NCI-H2196 (cell line): ENCODE measurements at regions not wholly inside any gene's neighbourhood (a gene's known extent, or its start where the extent isn't known, plus 50 kb on each side); places are given as distances from the start of the nearest gene placed in this dataset.
A peak's percentile ranks its signal among the peaks of the same experiment; 100 is the strongest.

ENCODE experiments used
- DNase-seq: peaks from one replicate; lab custom pipeline; 2025; ENCODE audit not compliant: unreplicated experiment; lab: John Stamatoyannopoulos, UW

DNA sequence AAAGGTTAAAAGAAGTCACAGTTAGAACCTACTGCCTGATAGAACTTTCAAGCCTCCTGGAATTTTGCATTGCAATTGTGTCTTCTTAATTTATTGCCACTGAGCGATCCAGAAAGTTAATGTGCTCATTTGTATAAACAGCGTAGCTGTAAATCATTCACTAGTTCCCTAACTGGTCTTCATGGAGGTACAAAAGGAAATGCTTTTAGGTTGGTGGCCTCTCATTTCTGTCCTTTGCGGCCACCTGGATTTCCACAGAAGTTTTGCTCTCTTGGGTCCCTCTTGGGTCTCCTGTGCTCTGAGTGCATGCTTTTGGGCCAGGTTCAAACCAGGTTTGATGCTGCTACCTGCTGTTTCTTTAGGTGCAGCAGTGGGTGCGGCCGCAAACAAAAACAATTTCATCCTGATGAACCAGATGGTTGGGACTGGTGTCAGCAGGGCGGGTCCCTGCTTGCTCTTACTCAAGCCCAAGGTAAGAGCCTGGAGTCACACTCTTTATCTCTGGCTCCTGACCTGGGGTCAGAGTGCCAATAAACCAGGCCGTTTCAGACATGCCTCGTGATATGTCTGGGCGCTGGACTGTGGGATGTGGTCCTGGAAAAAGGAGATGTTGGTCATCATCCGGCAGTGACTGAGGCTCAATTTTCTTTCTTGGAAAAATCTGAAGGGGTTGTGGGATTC, 270.1 kb downstream of the PTTG2 start:
- no peak for DNase-seq

DNA sequence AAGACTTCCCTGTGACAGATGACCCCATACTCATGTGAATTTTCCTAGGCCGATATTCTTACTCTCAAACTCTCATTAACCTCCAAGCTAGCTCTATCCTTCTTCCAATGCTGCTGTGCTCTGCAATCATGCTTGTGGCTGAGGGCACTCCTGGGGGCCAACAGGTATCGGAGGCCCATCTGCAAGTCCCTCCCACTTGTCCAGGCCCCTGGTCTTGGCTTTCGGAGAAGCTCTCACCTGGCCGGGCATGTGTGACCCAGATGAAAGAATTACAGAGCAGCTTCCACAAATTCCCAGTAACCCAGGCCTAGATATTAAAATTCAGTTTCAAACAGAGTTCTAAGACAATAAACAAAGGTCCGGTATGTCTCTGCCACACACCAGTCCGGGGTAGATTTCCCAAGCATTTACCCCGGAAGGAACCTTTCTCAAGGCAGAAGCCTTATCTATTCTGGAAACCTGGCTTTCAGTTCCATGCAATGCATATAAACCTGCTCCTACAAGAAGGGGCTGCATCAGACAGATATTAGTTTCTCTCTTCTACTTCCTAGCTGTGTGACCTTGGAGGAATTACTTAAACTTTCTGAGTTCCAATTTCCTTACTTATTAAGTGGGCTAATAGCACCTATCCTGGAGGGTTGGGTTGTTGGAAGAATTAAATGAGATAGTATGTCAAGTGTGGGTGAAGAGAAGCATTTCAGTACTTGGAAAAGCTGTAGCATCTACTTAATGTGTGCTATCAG, 270.8 kb downstream of the PTTG2 start:
- DNase-seq: no peak

DNA sequence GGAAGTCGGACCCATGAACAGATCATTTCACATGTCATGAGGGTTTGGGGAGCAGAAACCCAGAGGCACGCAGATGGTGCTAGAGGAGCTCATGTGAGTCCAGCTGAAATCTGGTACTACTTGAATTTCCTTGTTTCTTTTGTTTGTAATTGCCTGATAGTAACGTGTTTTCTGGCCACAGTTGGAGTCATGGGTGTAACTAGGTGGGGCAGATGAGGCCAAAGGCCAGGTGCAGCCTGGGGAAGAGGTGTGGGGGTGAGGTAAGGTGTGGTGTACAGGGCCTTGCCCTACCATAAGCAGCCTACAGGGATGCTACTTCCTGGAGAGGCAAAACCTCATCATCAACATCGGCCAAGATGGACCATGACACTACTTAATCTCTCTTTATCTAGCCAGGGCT, 271.4 kb downstream of the PTTG2 start:
- no peak for DNase-seq

DNA sequence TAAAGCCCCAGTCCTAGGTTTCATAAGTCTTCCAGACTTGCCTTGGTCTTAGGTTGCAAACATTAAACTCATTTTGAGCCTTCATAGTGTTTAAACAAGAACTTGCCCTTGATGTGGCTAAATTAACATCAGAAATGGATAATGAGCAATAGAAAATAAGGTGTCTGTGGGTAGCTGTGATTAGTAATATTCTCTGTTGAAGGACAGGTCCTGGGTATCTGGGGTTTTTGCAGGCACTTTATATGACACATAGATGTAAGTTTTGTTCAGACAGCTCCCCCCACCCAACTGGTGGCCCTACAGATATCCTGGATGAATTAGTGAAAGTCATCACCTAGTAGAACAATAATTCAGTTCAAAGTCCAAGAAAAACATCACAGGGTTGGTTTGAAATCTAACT, 272.5 kb downstream of the PTTG2 start:
- no peak for DNase-seq

DNA sequence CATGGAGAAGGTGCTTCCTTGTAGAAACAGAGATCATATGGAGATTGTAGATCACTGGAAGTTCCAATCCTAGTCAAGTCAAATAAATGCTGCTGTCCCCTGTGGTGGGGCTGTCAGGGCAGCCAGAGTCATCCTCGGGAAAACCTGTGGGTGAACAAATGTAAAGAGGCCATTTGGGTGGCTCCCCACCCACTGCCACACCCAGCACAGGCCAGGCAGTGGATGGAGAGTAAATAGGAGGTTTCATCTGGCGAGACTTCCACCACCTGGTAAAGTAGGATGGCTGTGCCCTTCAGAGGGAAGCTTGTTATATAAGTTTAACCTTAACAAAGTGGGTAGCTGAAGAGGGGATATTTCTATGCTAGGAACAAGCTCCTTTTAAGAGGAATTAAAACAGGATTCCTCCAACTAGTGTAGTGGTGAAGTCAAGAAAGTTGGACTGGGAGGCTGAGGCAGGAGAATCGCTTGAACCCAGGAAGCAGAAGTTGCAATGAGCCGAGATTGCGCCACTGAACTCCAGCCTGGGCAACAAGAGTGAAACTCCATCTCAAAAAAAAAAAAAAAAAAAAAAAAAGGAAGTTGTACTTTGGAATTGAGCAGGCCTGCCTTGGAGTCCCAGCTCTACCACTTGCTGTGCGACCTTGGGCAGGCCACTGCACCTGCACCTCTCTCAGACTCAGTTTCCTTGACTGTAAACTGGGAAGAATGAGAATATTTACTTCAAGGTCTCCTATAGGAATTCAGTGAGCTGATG, 273.7 kb downstream of the PTTG2 start:
- no peak for DNase-seq

DNA sequence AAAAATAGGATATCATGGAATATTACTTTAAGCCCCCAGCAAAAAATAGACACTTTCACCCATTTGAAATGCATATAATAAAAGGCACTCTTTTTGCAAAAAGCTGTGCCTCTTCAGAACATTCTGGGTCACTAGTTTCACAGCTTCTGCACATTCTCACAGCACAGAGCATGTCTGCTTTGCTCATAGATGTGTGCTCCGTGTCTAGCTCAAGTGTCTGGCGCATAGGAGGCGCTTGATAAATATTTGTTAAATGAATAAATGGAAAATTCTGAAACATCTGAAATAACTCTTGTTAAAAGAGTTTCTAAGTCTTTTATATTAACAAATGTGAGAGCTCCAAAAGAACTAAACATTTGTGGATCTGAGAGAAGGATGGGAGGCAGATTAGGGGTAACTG, 275.2 kb downstream of the PTTG2 start:
- no peak for DNase-seq

DNA sequence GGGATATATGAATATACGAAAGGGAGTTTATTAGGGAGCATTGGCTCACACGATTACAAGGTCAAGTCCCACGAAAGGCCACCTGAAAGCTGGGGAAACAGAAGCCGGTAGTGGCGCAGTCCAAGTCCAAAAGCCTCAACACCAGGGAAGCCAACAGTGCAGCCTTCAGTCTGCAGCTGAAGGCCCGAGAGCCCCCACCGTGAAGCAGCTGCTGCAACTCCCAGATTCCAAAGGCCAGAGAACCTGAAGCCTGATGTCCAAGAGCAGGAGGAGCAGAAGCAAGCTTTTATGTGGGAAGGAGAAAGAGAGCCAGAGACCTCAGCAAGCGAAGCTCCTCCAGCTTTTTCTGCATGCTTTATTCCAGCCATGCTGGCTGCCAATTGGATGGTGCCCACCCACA, 275.8 kb downstream of the PTTG2 start:
- DNase-seq: no peak

DNA sequence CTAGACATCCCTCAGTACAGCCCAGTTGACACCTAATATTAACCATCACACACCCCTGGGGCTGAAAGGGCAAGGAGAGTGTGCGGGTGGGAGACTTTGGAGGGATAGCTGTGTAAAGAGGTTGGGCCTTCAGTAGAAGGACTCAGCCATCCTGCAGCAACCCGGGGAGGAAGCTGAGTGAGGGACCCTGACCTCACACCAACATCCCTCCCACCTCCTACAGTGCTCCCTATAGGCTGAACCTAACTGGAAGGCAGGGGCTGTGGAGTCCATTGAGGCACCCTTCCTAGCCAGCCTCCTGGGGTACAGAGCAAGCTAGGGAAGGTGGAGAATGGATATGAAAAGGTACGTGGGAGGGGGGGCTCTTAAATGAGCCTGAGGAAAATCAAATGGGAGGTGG, 276.3 kb downstream of the PTTG2 start:
- no peak for DNase-seq

DNA sequence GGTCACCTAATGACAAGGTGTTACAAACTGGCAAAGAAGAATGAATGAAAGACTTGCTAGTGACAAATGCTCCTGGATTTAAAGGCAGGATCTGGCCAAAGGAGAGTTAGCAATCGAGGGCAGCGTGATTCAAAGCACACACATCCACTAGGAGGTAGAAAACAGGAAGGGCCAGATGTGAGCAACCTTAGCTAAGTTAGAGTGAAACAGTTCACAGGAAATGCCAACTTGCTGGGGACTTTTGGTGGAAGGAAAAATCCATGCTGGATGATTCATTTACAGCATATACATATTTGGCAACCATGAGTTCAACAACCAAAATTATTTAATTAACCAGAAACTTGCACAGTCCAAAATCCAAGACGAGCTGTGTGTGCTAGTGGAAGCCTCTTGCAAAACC, 276.9 kb downstream of the PTTG2 start:
- DNase-seq: no peak

DNA sequence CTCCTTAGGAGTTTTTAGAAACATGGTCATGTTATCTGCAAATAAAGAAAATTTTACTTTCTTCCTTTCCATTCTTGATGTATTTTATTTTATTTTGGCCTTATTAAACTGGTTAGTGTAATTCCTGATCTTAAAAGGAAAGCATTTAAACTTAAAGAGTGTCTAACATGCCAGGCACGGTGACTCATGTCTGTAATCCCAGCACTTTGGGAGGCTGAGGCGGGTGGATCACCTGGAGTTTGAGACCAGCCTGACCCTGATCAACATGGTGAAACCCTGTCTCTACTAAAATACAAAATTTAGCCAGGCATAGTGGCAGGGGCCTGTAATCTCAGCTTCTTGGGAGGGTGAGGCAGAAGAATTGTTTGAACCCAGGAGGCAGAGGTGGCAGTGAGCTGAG, 281.3 kb downstream of the PTTG2 start:
- DNase-seq: no peak

DNA sequence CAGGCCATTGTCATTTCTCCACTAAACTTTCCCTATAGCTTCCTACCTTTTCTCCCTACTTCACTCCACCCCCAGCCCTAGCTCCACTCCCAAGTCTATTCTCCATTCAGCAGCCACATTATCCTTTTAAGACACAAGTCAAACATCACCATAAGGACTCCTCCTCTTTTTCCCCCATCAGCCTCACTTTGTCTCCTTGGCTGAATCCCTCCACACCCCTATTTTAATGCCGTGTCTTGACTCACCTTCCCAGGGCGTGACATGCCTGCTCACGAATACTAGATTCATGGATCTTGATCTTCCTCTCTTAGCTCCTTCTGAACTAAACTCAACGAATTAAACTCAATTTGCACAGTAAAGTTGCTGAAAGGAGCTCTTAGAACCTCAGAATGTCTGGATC, 281.9 kb downstream of the PTTG2 start:
- no peak for DNase-seq

DNA sequence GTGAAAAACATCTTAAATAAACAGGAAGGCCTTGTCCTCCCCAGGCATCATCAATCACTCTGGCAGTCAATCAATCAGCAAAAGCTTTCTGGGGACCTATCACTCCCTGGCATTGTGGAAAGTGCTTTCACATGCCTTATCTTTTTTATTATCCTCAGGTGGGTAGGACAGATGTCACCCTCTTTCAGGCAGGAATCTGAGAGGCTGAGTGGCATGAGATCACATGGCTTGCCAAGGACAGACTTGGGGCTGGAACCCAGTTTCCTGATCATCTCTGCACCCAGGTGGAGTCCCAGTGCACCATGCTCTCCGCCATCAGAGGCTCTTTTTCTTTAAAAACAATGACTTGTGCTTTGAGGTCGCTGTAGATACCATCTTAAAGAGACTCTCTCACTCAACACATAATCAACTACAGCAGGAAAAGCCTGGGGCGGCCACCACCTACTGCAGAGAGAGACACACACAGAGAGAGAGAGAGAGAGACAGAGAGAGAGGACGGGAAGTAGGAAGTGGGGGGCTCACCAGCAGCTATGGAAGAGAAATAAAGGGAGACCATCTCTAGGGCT, 282.7 kb downstream of the PTTG2 start:
- DNase-seq: no peak

DNA sequence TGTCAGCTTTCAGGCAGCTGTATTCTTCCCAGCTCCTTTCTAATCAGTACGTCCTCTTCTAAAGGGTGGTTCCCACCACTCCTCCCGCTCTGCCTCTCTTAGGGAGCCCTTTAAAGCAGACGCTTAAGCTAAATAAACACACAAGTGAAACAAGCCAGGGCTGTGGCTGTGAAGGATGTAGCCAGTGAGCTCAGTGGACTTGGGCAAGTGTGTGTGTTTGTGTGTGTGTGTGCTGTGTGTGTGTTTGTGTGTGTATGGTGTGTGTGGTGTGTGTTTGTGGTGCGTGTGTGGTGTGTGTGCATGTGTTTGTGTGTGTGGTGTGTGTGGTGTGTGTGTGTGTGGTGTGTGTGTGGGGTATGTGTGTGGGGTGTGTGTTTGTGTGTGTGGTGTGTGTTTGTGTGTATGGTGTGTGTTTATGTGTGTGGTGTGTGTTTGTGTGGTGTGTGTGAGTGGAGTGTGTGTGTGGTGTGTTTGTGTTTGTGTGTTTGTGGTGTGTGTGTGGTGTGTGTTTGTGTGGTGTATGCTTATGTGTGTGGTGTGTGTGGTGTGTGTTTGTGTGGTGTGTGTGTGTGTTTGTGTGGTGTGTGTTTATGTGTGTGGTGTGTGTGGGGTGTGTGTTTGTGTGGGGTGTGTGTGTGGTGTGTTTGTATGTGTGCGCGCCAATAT, 283.3 kb downstream of the PTTG2 start:
- DNase-seq: no peak

DNA sequence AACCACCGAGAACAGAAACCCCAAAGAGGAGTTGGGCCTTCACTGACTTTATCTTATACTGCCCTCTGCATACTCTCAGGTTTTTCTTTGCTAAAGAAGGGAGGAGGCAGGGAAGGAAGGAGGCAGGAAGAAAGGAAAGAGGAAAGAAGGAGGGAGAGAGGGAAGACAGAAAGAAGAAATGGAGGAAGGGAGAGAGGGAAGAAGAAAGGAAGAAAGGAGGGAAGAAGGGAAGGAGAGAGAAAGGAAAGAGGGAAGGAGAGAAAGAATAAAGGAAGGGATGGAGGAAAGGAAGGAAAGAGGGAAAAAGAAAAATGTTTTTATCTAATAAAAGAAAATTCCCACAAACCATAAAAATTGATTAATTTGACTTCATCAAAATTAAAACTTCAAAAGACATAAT, 294.6 kb downstream of the PTTG2 start:
- no peak for DNase-seq

DNA sequence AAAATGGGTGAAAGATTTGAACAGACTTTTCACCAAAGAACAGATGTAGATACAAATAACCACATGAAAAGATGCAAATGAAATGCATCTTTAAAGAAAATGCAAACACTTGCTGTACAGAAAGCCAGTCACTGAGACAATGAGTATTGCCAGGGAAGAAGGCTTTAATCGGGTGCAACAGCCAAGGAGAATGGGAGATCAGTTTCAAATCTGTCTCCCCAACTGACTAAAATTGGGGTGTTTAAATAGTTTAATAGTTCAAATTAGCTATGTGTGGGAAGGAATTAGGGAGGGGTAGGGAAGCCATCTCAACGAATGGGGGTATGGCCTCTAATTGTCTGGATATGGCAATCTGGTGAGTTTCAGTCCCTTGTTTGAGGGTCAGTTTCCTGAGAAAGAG, 295.4 kb downstream of the PTTG2 start:
- no peak for DNase-seq

DNA sequence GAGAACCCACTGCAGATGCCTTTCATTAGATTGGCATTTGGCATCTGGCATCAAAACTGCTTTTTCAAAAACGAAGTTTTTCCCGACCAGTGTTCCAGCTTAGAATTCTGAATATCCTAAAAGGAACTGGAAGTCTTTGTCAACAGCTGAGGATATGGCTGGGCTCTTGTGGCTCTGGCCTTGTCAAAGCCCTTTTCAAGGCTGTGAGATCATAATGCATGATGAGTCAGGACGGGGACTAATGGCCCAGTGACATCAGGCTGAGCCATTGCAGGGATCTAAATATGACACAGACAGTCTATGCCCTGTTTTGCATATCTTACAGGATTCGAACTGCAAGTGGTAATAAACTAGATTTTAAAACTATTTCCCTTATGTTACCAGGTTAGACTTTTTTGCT, 306.4 kb downstream of the PTTG2 start:
- DNase-seq: no peak

DNA sequence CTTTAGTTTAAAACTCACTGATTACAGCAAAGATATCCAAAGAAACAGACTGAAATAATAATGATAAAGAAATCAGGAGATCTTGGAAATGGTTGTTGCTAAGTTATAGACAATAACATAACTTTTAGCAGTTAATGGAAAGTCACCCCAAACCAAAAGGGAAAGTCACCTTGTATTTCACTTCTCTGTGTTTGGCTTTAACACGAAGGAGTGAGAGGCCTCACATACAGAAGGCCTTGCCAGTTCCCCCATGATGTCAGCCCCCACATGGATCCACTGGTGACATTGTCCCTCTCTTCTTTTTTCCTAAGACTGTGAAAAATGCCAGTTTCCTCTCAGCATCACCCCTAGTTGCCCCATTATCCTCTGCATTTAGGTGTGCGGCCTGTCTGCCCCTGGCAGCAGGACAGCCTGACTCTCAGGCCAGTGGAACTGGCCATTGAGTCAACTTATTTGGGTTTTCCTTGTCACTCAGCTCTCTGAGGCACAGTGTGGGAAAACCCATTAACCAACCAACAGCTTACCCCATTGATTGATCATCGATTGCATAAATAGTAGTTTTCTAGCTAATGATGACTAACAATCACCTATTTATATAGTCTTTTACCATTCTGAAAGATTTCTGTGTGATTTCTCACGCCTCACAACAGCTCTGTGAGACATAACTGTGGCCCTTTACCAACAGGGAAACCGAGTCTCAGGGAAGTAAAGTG, 308.1 kb downstream of the PTTG2 start:
- DNase-seq: no peak

DNA sequence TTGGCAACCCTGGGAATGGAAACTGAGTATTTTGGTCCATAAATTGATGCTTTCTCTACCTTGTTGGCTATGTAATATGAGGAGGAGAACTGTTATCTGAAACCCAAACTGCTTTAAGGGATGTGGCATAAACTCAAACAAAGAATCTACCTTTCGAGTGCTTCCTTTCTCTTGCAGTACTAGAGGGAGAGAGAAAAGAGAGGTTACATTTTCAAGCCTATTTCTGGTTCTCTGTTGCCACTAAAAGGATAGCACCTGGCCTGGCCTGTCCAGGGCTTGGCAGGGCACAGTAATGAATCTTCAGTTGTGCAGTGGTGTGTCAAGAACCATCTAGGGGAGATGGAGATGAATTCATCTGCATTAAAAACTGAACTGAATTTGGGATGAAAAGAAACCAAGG, 308.6 kb downstream of the PTTG2 start:
- no peak for DNase-seq

DNA sequence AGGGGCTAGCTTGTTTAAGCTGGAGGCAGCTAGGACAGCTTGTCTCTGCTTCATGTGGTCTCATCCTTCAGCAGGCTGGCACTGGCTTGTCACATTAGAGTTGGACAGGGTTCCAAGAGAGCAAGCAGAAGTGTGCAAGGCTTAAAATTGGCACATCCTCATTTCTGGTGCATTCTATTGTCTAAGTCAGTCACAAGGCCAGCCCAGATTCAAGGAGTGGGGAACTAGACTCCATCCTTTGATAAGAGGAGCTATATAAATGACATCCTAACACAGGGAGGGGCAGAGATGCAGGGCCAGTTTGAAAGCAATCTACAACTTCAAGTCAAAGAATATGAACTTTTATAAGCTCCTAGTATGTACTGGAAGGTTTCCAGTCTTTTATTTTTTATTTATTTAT, 313.2 kb downstream of the PTTG2 start:
- no peak for DNase-seq

DNA sequence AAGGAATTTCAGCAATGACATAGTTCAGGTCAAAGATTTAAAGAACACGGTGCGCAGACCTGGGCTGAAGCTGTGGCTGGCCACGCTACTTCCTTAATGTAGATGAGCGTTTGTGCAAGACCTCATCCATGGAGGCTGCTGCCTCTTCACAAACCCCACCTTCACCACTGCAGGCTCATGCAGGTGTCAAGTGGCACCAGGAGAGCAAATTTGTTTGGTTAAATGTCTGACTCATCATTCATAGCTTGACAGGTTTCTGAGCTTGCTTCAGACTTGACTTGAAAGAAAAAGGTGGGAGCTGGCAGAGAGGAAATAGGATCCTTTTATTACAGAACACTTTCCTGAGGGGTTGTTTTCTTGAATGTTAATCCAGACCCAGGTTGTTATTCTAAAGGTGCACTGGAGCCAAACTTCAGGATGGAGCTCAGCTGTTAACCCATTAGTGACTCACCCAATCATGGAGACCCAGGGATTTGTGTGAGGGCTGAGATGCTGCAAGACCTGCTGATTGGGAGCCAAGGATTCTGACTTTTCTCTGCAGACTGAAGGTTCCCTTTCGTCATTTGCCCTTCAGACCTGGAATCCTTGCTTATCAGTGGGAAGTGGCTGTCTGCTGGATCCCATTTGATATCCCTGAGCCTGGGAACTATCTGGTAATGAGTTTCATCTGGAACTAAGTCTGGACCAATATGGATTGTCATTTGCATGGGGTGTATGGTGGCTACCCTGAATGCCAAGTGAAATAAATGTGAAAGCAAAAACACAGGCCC, 315.3 kb downstream of the PTTG2 start:
- DNase-seq: peak; percentile 59
